Smooth muscle cell (in vitro differentiated cells): ENCODE measurements at regions not wholly inside any gene's neighbourhood (a gene's known extent, or its start where the extent isn't known, plus 50 kb on each side); places are given as distances from the start of the nearest gene placed in this dataset.
A peak's percentile ranks its signal among the peaks of the same experiment; 100 is the strongest.

Source experiments
- DNase-seq: peaks from one replicate; lab custom pipeline; 2025; ENCODE audit not compliant: unreplicated experiment; lab: John Stamatoyannopoulos, UW
- H2AFZ ChIP-seq: fragments of 200-600 bp; sonication (generic); 2 replicates; pipeline ENCODE4 v1.6.0; 2016; ENCODE audit warnings: antibody characterized with exemption, low read depth, mild to moderate bottlenecking
- H3F3A ChIP-seq: fragments of 200-600 bp; sonication (generic); 2 replicates; pipeline ENCODE4 v1.6.0; 2017; ENCODE audit warnings: antibody characterized with exemption, low read depth
- H3K27ac ChIP-seq: fragments of 200-600 bp; sonication (generic); 2 replicates; pipeline ENCODE4 v1.5.1; 2016; ENCODE audit warnings: low read depth, mild to moderate bottlenecking
- H3K27me3 ChIP-seq: fragments of 200-600 bp; sonication (generic); 2 replicates; pipeline ENCODE4 v1.6.1; 2016; ENCODE audit warnings: low read depth, mild to moderate bottlenecking
- H3K36me3 ChIP-seq: fragments of 200-600 bp; sonication (generic); 2 replicates; pipeline ENCODE4 v1.5.1; 2016; ENCODE audit warnings: low read depth
- H3K4me1 ChIP-seq: fragments of 200-600 bp; sonication (generic); 2 replicates; pipeline ENCODE4 v1.5.1; 2016; ENCODE audit warnings: low read depth
- H3K4me2 ChIP-seq: fragments of 200-600 bp; sonication (generic); 2 replicates; pipeline ENCODE4 v1.6.0; 2016; ENCODE audit warnings: mild to moderate bottlenecking
- H3K4me3 ChIP-seq: fragments of 200-600 bp; sonication (generic); 2 replicates; pipeline ENCODE4 v1.5.1; 2016; ENCODE audit warnings: mild to moderate bottlenecking
- H3K79me2 ChIP-seq: fragments of 200-600 bp; sonication (generic); 2 replicates; pipeline ENCODE4 v1.6.0; 2016; ENCODE audit warnings: low read depth, mild to moderate bottlenecking
- H3K9ac ChIP-seq: fragments of 200-600 bp; sonication (generic); 2 replicates; pipeline ENCODE4 v1.6.0; 2016; ENCODE audit warnings: low read depth
- H3K9me3 ChIP-seq: fragments of 200-600 bp; sonication (generic); replicated peaks from 2 replicates; pipeline ENCODE4 v1.5.1; 2016; ENCODE audit warnings: low read depth
- H4K20me1 ChIP-seq: fragments of 200-600 bp; sonication (generic); 2 replicates; pipeline ENCODE4 v1.6.0; 2016; ENCODE audit warnings: low read depth
- CTCF ChIP-seq: fragments of 200-600 bp; sonication (generic); IDR thresholded peaks from 2 replicates; pipeline ENCODE4 v1.5.1; 2017; ENCODE audit warnings: borderline replicate concordance, mild to moderate bottlenecking, antibody characterized with exemption; ENCODE audit not compliant: insufficient read depth, poor library complexity, severe bottlenecking
- WGBS: methylation state at CpG from one replicate; pipeline ENCODE4 v1.1.7; 2016; ENCODE audit warnings: low lambda C conversion rate; 5-methylcytosine and 5-hydroxymethylcytosine counted together

GRCh38 chr22:22753526-22754267, 109.3 kb downstream of the GGTLC2 start:
- TF ChIP-seq CTCF: peak; percentile 58
- DNase-seq: no peak
- Histone ChIP-seq H3K79me2 (no peaks in the 10 kb centered on the region), H2AFZ (no peak overlapping the region), H3K27me3 (peaks cover 14% of the 10 kb centered on the region), H4K20me1 (no peaks in the 10 kb centered on the region), H3F3A (no peaks in the 10 kb centered on the region), H3K4me1 (no peaks in the 10 kb centered on the region), H3K36me3 (no peaks in the 10 kb centered on the region), H3K4me2 (no peak overlapping the region), H3K9me3 (no peaks in the 10 kb centered on the region), H3K4me3 (no peak overlapping the region), H3K9ac (no peak overlapping the region), H3K27ac (no peak overlapping the region)
- 45% methylated on average over 7 of the region's 7 CpGs for WGBS

DNA sequence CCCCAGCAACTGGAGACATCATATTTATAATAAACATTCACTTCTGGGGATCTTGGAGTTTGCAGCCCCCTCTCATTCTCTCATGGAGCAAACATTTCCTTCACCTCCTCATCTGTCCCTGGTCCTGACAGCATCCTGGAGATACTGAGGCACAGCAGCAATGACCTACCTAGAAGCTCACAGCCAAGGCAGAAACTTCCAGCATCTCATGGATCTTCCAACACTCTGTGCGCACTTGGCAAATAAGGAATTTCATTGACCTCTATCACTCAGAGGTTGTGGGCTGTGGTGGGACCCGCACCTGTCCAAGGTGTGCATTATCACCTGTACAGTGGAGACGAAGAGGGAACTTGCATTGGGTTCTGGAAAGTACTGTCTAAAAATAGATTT, 109.8 kb downstream of the GGTLC2 start:
- 80% methylated on average over 3 of the region's 3 CpGs for WGBS

GRCh38 chr22:22754961-22755777, 110.8 kb downstream of the GGTLC2 start:
- DNase-seq: no peak

More for the DNA sequence above, 109.8 kb downstream of the GGTLC2 start:
- Histone ChIP-seq H3K27ac (no peak overlapping the region), H3K9me3 (no peaks in the 10 kb centered on the region), H3K4me1 (no peaks in the 10 kb centered on the region), H3K79me2 (no peaks in the 10 kb centered on the region), H3K27me3 (peaks cover 14% of the 10 kb centered on the region), H3K4me3 (no peak overlapping the region), H3K9ac (no peak overlapping the region), H4K20me1 (no peaks in the 10 kb centered on the region), H2AFZ (no peak overlapping the region), H3K4me2 (no peak overlapping the region), H3F3A (no peaks in the 10 kb centered on the region), H3K36me3 (no peaks in the 10 kb centered on the region)
- DNase-seq: no peak
- TF ChIP-seq CTCF: no peak

More at GRCh38 chr22:22754961-22755777, 110.8 kb downstream of the GGTLC2 start:
- TF ChIP-seq CTCF: no peak
- peaks cover 17% of the 10 kb centered on the region for H3K27me3 ChIP-seq
- H2AFZ ChIP-seq: no peak overlapping the region
- H3K9me3 ChIP-seq: no peaks in the 10 kb centered on the region
- H3K4me2 ChIP-seq: no peak overlapping the region
- no peaks in the 10 kb centered on the region for H3K79me2 ChIP-seq
- H3K9ac ChIP-seq: no peak overlapping the region
- H3K4me3 ChIP-seq: no peak overlapping the region
- H3K27ac ChIP-seq: no peak overlapping the region
- no peaks in the 10 kb centered on the region for H4K20me1 ChIP-seq
- H3K36me3 ChIP-seq: no peaks in the 10 kb centered on the region
- H3F3A ChIP-seq: no peaks in the 10 kb centered on the region
- 59% methylated on average over 8 of the region's 8 CpGs for WGBS
- no peaks in the 10 kb centered on the region for H3K4me1 ChIP-seq
